GM12878 (cell line): ENCODE measurements at regions not wholly inside any gene's neighbourhood (a gene's known extent, or its start where the extent isn't known, plus 50 kb on each side); places are given as distances from the start of the nearest gene placed in this dataset.

Experiments
- CREB1 ChIP-seq: IDR thresholded peaks from 2 replicates; pipeline ENCODE4 v1.6.1; 2012; ENCODE audit warnings: low read depth, mild to moderate bottlenecking, inconsistent platforms
- CTCF ChIP-seq, 3 experiments: IDR thresholded peaks in 2 of 3; conservative IDR thresholded peaks in 1 of 3; 2 replicates each; pipeline ENCODE4 v1.5.1; 2011; ENCODE audit warnings: low read depth in 3 of 3, low read length in 3 of 3, mild to moderate bottlenecking in 3 of 3, control low read depth in 2 of 3, moderate library complexity in 2 of 3, inconsistent platforms in 1 of 3, mixed read lengths in 1 of 3; ENCODE audit not compliant: control insufficient read depth in 2 of 3, insufficient read depth in 1 of 3; ENCODE audit errors: extremely low read depth in 1 of 3
- GABPA ChIP-seq: IDR thresholded peaks from 2 replicates; pipeline ENCODE4 v1.6.1; 2014; ENCODE audit warnings: antibody characterized with exemption, low read depth, mild to moderate bottlenecking, inconsistent platforms
- KDM1A ChIP-seq: fragments of 200-600 bp; sonication (generic); IDR thresholded peaks from 2 replicates; pipeline ENCODE4 v1.6.1; 2016; ENCODE audit warnings: borderline replicate concordance
- NFYA ChIP-seq: IDR thresholded peaks from 2 replicates; pipeline ENCODE4 v1.6.1; 2011; ENCODE audit warnings: low read depth, mild to moderate bottlenecking, low read length, improper control_type of control experiment, borderline replicate concordance
- PAX5 ChIP-seq: IDR thresholded peaks from 2 replicates; pipeline ENCODE4 v1.6.1; 2011; ENCODE audit warnings: low read depth, low read length, borderline replicate concordance
- POLR2A ChIP-seq: IDR thresholded peaks from 2 replicates; pipeline ENCODE4 v1.6.1; 2011; ENCODE audit warnings: low read depth, mild to moderate bottlenecking, low read length
- SIX5 ChIP-seq: IDR thresholded peaks from 2 replicates; pipeline ENCODE4 v1.6.1; 2011; ENCODE audit warnings: mild to moderate bottlenecking, low read depth, low read length, moderate library complexity; ENCODE audit not compliant: severe bottlenecking
- YY1 ChIP-seq: IDR thresholded peaks from 2 replicates; pipeline ENCODE4 v1.6.1; 2011; ENCODE audit warnings: low read depth, mild to moderate bottlenecking, low read length
- ZBTB40 ChIP-seq: fragments of 450-650 bp; IDR thresholded peaks from 2 replicates; pipeline ENCODE4 v1.6.1; 2016; ENCODE audit warnings: mild to moderate bottlenecking, moderate library complexity, borderline replicate concordance

GRCh38 chr2:175854665-175855064 lies 147.4 kb downstream of the LNPK start:
- TF ChIP-seq ZBTB40 (no peak), GABPA (no peak), POLR2A (no peak), NFYA (no peak), YY1 (no peak), PAX5 (no peak), CTCF (IDR thresholded peaks at IDR 0.05 in 2 of 3, conservative IDR thresholded peaks at IDR 0.05 in 1 of 3; ENCODE audit: control insufficient read depth in 2 of 3, extremely low read depth in 1 of 3, insufficient read depth in 1 of 3, low read depth in 3 of 3, low read length in 3 of 3) (no peak), SIX5 (no peak), KDM1A (no peak), CREB1 (no peak)
